SK-N-MC (cell line): ENCODE measurements at regions not wholly inside any gene's neighbourhood (a gene's known extent, or its start where the extent isn't known, plus 50 kb on each side); places are given as distances from the start of the nearest gene placed in this dataset.

ENCODE experiments used
- DNase-seq: peaks from one replicate; pipeline ENCODE4 v3.0.0-alpha.2; 2011; ENCODE audit warnings: low read depth, low spot score
- H3K27ac ChIP-seq: fragments of 200-600 bp; sonication (generic); 2 replicates; pipeline ENCODE4 v1.5.1; 2016; ENCODE audit warnings: mixed run types
- H3K36me3 ChIP-seq: fragments of 200-600 bp; sonication (generic); 2 replicates; pipeline ENCODE4 v1.6.1; 2017; ENCODE audit warnings: antibody characterized with exemption, low read length, mixed read lengths; ENCODE audit not compliant: insufficient read depth
- H3K4me3 ChIP-seq: fragments of 200-600 bp; sonication (generic); 2 replicates; pipeline ENCODE4 v1.5.1; 2016
- H3K9ac ChIP-seq: fragments of 200-600 bp; sonication (generic); 2 replicates; pipeline ENCODE4 v1.8.0; 2017; ENCODE audit warnings: mixed run types, mixed read lengths; ENCODE audit not compliant: insufficient read length
- H3K9me3 ChIP-seq: fragments of 200-600 bp; sonication (generic); 2 replicates; pipeline ENCODE4 v1.6.1; 2017; ENCODE audit warnings: low read depth, mild to moderate bottlenecking, antibody characterized with exemption, low read length, moderate library complexity, mixed read lengths
- EZH2 ChIP-seq: fragments of 200-600 bp; sonication (generic); IDR thresholded peaks from one replicate; pipeline ENCODE4 v1.6.1; 2017; ENCODE audit warnings: antibody characterized with exemption
- FOXP2 ChIP-seq: optimal IDR thresholded peaks from 2 replicates; pipeline ENCODE3; 2011; ENCODE audit warnings: mild to moderate bottlenecking, moderate library complexity; ENCODE audit not compliant: insufficient read depth; ENCODE audit errors: extremely low read length, control extremely low read depth
- POLR2AphosphoS5 ChIP-seq: IDR thresholded peaks from 2 replicates; pipeline ENCODE4 v1.6.1; 2012; ENCODE audit warnings: mild to moderate bottlenecking, low read depth, low read length, borderline replicate concordance

DNA sequence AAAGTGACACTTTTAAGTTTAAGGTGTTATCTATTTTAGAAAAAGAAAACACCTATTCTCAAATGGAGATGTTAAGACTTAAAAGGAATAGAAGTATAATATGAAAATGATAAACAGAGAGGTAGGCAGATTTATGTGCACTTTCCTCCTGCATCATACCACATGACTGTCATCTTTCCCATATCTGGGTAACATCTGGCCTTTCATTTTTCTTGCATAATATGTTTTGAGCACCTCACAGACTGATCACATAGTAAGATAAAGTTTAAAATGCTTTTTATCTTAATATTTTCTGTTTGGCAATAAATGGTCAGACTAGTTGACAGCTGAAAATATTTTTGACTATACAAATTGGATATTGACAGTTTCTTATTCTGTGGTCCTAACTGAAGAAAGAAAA lies 1852.1 kb upstream of the PIK3C3 start:
- Histone ChIP-seq H3K9ac (no peak overlapping the region), H3K9me3 (no peaks in the 10 kb centered on the region)

DNA sequence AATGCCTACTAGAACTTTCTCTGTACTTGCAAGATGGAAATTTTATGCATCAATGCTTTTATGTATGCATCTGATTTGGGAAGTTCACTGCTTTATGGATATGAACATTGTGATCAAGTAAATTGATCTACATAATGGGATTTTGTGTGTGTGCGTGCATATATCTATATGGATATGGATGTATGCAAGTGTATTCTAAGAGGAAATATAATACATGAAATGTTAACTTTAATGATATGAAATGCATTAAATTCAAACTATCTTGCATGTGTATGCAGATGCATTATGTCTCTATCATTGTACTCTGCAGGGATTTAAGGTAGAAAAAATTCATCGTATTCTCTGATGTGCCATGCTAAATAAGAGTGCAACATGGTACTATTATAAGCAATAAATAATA lies 1855.4 kb upstream of the PIK3C3 start:
- Histone ChIP-seq H3K27ac (no peak overlapping the region), H3K36me3 (no peaks in the 10 kb centered on the region), H3K4me3 (no peak overlapping the region), H3K9me3 (no peaks in the 10 kb centered on the region), H3K9ac (no peak overlapping the region)
- DNase-seq, result no peak
- TF ChIP-seq FOXP2 (no peak), EZH2 (no peak), POLR2AphosphoS5 (no peak)

More for the DNA sequence above, 1852.1 kb upstream of the PIK3C3 start:
- TF ChIP-seq FOXP2 (no peak), EZH2 (no peak), POLR2AphosphoS5 (no peak)
- DNase-seq, result no peak
- H3K27ac ChIP-seq, result no peak overlapping the region
- H3K4me3 ChIP-seq, result no peak overlapping the region
- no peaks in the 10 kb centered on the region for H3K36me3 ChIP-seq

DNA sequence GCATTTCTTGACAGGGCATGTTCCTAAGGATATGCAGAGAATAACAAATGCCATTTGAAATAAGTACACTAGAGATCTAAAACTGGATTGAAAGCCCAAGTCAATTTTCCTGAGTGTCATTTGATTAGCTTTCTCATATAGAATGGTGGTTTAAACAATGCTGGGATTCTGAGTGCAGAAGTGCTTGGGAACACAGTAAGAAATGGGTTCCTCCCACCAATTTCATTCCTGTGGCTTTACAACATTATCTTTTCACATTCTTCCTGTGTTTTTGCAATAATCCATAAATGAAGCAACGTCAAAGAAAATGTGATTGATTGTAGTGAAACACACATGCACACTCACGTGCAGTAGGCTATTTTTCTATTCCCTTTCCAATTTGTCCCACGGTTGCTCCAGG lies 1858.4 kb upstream of the PIK3C3 start:
- Histone ChIP-seq H3K36me3 (no peaks in the 10 kb centered on the region), H3K9me3 (no peaks in the 10 kb centered on the region), H3K4me3 (no peak overlapping the region), H3K9ac (no peak overlapping the region), H3K27ac (no peak overlapping the region)
- DNase-seq, result no peak
- TF ChIP-seq FOXP2 (no peak), POLR2AphosphoS5 (no peak), EZH2 (no peak)

- TF ChIP-seq POLR2AphosphoS5 (no peak), FOXP2 (no peak), EZH2 (no peak)
- no peak for DNase-seq
Measured at GRCh38 chr18:40094441-40094840, 1860.6 kb upstream of the PIK3C3 start.

GRCh38 chr18:40088130-40088529 lies 1866.9 kb upstream of the PIK3C3 start:
- TF ChIP-seq EZH2 (no peak), FOXP2 (no peak), POLR2AphosphoS5 (no peak)
- Histone ChIP-seq H3K9ac (no peak overlapping the region), H3K36me3 (no peaks in the 10 kb centered on the region), H3K4me3 (no peak overlapping the region), H3K9me3 (no peaks in the 10 kb centered on the region), H3K27ac (no peak overlapping the region)
- no peak for DNase-seq

More at GRCh38 chr18:40094441-40094840, 1860.6 kb upstream of the PIK3C3 start:
- Histone ChIP-seq H3K4me3 (no peak overlapping the region), H3K9me3 (no peaks in the 10 kb centered on the region), H3K36me3 (no peaks in the 10 kb centered on the region), H3K27ac (no peak overlapping the region), H3K9ac (no peak overlapping the region)

DNA sequence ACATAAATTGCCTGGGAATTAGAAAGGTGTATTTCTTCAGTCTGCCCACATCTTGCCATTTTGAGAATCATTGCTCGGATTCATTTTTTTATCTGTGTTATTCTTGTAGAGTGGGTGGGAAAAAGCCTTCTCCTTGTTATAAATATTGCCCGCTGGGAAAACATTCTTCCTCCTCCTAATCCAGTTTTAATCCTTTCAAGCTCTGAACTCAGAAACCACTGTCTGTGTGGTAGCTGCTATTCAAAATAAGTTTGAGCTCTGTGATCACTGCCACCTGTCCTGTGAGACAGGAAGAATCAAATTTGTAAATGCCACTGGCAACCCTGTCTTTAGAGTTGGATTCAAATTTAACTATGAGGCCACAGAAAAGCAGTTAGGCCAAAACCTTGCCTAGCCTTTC lies 1875.2 kb upstream of the PIK3C3 start:
- no peaks in the 10 kb centered on the region for H3K9me3 ChIP-seq
- DNase-seq, result no peak
- no peak overlapping the region for H3K4me3 ChIP-seq
- no peak overlapping the region for H3K27ac ChIP-seq
- TF ChIP-seq POLR2AphosphoS5 (no peak), EZH2 (no peak), FOXP2 (no peak)
- H3K9ac ChIP-seq, result no peak overlapping the region
- H3K36me3 ChIP-seq, result no peaks in the 10 kb centered on the region

DNA sequence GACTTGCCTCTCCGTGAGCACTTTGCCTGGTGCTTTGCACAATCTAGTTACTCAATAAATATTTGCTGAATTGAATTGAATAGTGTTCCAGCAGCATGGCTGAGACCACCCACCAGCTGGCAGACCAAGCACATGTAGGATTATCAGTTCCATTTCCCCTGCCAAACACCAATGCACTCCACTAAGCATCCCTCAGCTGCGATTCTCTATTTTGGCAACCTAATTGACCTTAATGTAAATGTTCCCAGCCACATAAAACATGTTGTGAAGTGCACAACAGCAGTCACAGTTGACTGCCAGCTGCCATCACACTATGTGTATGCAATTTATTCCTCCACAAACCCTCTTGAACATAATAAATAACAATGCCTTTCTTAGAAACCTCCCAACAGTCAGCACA lies 1879.4 kb upstream of the PIK3C3 start:
- no peak for DNase-seq
- H3K27ac ChIP-seq, result no peak overlapping the region
- no peaks in the 10 kb centered on the region for H3K9me3 ChIP-seq
- H3K36me3 ChIP-seq, result no peaks in the 10 kb centered on the region
- no peak overlapping the region for H3K4me3 ChIP-seq
- TF ChIP-seq POLR2AphosphoS5 (no peak), FOXP2 (no peak), EZH2 (no peak)
- H3K9ac ChIP-seq, result no peak overlapping the region

- TF ChIP-seq POLR2AphosphoS5 (no peak), FOXP2 (no peak), EZH2 (no peak)
- no peak for DNase-seq
- H3K9me3 ChIP-seq, result no peaks in the 10 kb centered on the region
Measured at GRCh38 chr18:40072761-40073160, 1882.3 kb upstream of the PIK3C3 start.

GRCh38 chr18:40066368-40066767 lies 1888.7 kb upstream of the PIK3C3 start:
- Histone ChIP-seq H3K9ac (no peak overlapping the region), H3K4me3 (no peak overlapping the region), H3K36me3 (no peaks in the 10 kb centered on the region), H3K9me3 (no peaks in the 10 kb centered on the region), H3K27ac (no peak overlapping the region)
- no peak for DNase-seq
- no peak for TF ChIP-seq EZH2
- TF ChIP-seq FOXP2, result no peak
- TF ChIP-seq POLR2AphosphoS5, result no peak

More at GRCh38 chr18:40072761-40073160, 1882.3 kb upstream of the PIK3C3 start:
- no peaks in the 10 kb centered on the region for H3K36me3 ChIP-seq
- no peak overlapping the region for H3K4me3 ChIP-seq
- no peak overlapping the region for H3K27ac ChIP-seq
- H3K9ac ChIP-seq, result no peak overlapping the region
